ENCODE measurements at regions not wholly inside any gene's neighbourhood (a gene's known extent, or its start where the extent isn't known, plus 50 kb on each side); places are given as distances from the start of the nearest gene placed in this dataset.

- TF ChIP-seq, protein P1, sequence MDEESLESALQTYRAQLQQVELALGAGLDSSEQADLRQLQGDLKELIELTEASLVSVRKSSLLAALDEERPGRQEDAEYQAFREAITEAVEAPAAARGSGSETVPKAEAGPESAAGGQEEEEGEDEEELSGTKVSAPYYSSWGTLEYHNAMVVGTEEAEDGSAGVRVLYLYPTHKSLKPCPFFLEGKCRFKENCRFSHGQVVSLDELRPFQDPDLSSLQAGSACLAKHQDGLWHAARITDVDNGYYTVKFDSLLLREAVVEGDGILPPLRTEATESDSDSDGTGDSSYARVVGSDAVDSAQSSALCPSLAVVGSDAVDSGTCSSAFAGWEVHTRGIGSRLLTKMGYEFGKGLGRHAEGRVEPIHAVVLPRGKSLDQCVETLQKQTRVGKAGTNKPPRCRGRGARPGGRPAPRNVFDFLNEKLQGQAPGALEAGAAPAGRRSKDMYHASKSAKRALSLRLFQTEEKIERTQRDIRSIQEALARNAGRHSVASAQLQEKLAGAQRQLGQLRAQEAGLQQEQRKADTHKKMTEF (CRISPR knock-in tag; IDR thresholded peaks at IDR 0.05): no peak
- TF ChIP-seq, protein P2, sequence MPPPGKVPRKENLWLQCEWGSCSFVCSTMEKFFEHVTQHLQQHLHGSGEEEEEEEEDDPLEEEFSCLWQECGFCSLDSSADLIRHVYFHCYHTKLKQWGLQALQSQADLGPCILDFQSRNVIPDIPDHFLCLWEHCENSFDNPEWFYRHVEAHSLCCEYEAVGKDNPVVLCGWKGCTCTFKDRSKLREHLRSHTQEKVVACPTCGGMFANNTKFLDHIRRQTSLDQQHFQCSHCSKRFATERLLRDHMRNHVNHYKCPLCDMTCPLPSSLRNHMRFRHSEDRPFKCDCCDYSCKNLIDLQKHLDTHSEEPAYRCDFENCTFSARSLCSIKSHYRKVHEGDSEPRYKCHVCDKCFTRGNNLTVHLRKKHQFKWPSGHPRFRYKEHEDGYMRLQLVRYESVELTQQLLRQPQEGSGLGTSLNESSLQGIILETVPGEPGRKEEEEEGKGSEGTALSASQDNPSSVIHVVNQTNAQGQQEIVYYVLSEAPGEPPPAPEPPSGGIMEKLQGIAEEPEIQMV (CRISPR knock-in tag; IDR thresholded peaks at IDR 0.05; ENCODE audit: low read depth): no peak
- no peak for TF ChIP-seq NRL (CRISPR knock-in tag; IDR thresholded peaks at IDR 0.05; ENCODE audit: borderline replicate concordance)
- TF ChIP-seq ZBTB21 (CRISPR knock-in tag; IDR thresholded peaks at IDR 0.05): no peak
- TF ChIP-seq ZNF841 (CRISPR knock-in tag; IDR thresholded peaks at IDR 0.05; ENCODE audit: borderline replicate concordance): no peak
- TF ChIP-seq ZNF784 (CRISPR knock-in tag; IDR thresholded peaks at IDR 0.05; ENCODE audit: borderline replicate concordance): no peak
- TF ChIP-seq NFAT5 (CRISPR knock-in tag; IDR thresholded peaks at IDR 0.05): no peak
Observed at GRCh38 chr14:25101276-25101675, 51.3 kb upstream of the STXBP6 start (continued).

Small RNA genes in the stretch of these regions (small RNA-seq; reads per million reads assigned to genes)
- 0 reads per million in 3 experiments for gene HMGN2P6 (ENCODE audit: insufficient read depth in 2 of 3, insufficient read length in 3 of 3, low read depth in 2 of 3, low replicate concordance in 1 of 3)

Measured in HepG2 (cell line).